ENCODE measurements at regions not wholly inside any gene's neighbourhood (a gene's known extent, or its start where the extent isn't known, plus 50 kb on each side); places are given as distances from the start of the nearest gene placed in this dataset.

DNA sequence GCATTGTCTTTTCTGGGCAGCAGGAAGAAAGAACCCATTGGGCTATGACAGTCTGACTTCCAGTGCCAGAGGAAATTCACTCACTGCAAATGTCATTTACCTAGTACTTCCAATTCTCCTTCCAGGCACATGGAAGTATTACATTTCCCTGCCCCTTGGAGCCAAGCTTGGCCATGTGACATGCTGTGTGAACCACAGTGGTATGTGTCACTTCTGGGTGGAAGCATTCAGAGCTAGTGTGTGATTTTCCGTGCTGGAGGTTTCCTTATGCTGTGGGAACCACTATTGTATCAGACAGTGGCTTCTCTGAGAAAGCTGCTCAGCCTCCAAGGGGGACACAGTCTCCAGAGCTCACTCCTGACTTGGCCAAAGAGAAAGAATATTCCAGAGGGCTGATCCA is 387.6 kb downstream of the CDC5L start:
- Histone ChIP-seq H3K79me2 (ENCODE audit: insufficient read depth, low read depth, low read length) (no peaks in the 10 kb centered on the region), H3K9me3 (ENCODE audit: low read length) (no peaks in the 10 kb centered on the region), H4K20me1 (ENCODE audit: insufficient read depth, low read length) (no peaks in the 10 kb centered on the region), H2AFZ (ENCODE audit: low read length) (no peak overlapping the region), H3K27ac (ENCODE audit: low read depth, low read length, poor library complexity, severe bottlenecking) (no peak overlapping the region), H3K4me1 (ENCODE audit: insufficient read depth, low read length, poor library complexity, severe bottlenecking) (no peaks in the 10 kb centered on the region), H3K9me2 (ENCODE audit: insufficient read depth, low read length) (no peaks in the 10 kb centered on the region), H3K4me2 (ENCODE audit: low read length) (no peak overlapping the region), H3K4me3 (ENCODE audit: low read depth, low read length, poor library complexity, severe bottlenecking) (no peak overlapping the region), H3K36me3 (ENCODE audit: insufficient read depth, low read length) (no peaks in the 10 kb centered on the region)
- POLR2A ChIA-PET, result no interaction called here
- TF ChIP-seq EZH2phosphoT487 (IDR thresholded peaks at IDR 0.05; ENCODE audit: borderline replicate concordance, low read depth, low read length), result no peak
- TF ChIP-seq, protein P1, sequence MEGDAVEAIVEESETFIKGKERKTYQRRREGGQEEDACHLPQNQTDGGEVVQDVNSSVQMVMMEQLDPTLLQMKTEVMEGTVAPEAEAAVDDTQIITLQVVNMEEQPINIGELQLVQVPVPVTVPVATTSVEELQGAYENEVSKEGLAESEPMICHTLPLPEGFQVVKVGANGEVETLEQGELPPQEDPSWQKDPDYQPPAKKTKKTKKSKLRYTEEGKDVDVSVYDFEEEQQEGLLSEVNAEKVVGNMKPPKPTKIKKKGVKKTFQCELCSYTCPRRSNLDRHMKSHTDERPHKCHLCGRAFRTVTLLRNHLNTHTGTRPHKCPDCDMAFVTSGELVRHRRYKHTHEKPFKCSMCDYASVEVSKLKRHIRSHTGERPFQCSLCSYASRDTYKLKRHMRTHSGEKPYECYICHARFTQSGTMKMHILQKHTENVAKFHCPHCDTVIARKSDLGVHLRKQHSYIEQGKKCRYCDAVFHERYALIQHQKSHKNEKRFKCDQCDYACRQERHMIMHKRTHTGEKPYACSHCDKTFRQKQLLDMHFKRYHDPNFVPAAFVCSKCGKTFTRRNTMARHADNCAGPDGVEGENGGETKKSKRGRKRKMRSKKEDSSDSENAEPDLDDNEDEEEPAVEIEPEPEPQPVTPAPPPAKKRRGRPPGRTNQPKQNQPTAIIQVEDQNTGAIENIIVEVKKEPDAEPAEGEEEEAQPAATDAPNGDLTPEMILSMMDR (conservative IDR thresholded peaks at IDR 0.05; ENCODE audit: low read length), result no peak
- CTCF ChIA-PET (ENCODE audit: unreplicated experiment), result no interaction called here
- BruUV-seq (replicated peaks), result no TSS peak
- no peak for DNase-seq (ENCODE audit: low spot score)
- intact Hi-C loops (cut with micrococcal nuclease; ENCODE audit: unreplicated experiment), result no loop called here

DNA sequence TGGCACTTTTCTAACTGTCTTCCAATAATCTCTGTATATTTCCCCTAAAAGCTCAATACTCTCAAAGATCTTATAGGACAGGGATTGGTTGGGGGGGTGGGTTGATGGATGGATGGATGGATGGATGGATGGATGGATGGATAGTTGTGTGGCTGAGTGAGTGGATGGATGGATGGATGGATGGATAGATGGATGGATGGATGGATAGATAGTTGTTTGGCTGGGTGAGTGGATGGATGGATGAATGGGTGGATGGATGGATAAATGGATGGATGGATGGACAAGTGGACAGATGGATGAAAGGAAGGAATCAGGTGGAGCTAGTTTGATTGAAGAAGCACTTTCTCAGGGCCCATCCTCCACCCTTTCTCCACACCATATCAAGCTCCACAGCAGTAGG is 388.8 kb downstream of the CDC5L start:
- Histone ChIP-seq H3K27ac (ENCODE audit: low read depth, low read length, poor library complexity, severe bottlenecking) (no peak overlapping the region), H2AFZ (ENCODE audit: low read length) (no peak overlapping the region), H3K4me3 (ENCODE audit: low read depth, low read length, poor library complexity, severe bottlenecking) (no peak overlapping the region), H3K4me1 (ENCODE audit: insufficient read depth, low read length, poor library complexity, severe bottlenecking) (no peaks in the 10 kb centered on the region), H3K9me2 (ENCODE audit: insufficient read depth, low read length) (no peaks in the 10 kb centered on the region), H4K20me1 (ENCODE audit: insufficient read depth, low read length) (no peaks in the 10 kb centered on the region), H3K36me3 (ENCODE audit: insufficient read depth, low read length) (no peaks in the 10 kb centered on the region), H3K79me2 (ENCODE audit: insufficient read depth, low read depth, low read length) (no peaks in the 10 kb centered on the region), H3K4me2 (ENCODE audit: low read length) (no peak overlapping the region), H3K9me3 (ENCODE audit: low read length) (no peaks in the 10 kb centered on the region)
- no peak for DNase-seq (ENCODE audit: low spot score)
- BruUV-seq (replicated peaks), result no TSS peak
- intact Hi-C loops (cut with micrococcal nuclease; ENCODE audit: unreplicated experiment), result no loop called here
- POLR2A ChIA-PET, result interaction anchor here (0.7 kb wide), 1 partner anchor 116 kb away, joined by 3 read pairs; no protein-coding TSS in a partner anchor
- TF ChIP-seq, protein P1 (conservative IDR thresholded peaks at IDR 0.05; ENCODE audit: low read length), result no peak
- TF ChIP-seq EZH2phosphoT487 (IDR thresholded peaks at IDR 0.05; ENCODE audit: borderline replicate concordance, low read depth, low read length), result no peak
- CTCF ChIA-PET (ENCODE audit: unreplicated experiment), result no interaction called here

DNA sequence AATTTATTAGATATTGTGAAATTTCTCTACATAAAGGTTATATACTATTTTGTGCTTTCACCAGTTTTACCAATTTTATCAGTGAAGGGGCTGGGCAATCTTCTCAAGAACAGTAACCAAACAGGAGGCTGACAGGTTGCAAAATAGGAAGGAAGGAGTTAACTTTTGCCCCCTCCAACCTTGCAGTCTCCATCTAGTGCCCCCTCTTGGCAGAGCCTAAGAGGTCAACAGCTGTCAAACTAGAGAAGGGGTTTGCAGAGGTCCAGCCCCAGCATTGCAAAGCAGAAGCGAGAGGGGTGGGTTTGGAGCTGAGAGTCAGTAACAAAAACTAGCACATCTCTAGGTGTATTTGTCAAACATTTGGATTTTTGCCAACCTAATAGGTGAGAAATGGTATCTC is 391.0 kb downstream of the CDC5L start:
- Histone ChIP-seq H3K4me3 (ENCODE audit: low read depth, low read length, poor library complexity, severe bottlenecking) (no peak overlapping the region), H3K9me3 (ENCODE audit: low read length) (no peaks in the 10 kb centered on the region), H3K36me3 (ENCODE audit: insufficient read depth, low read length) (no peaks in the 10 kb centered on the region), H4K20me1 (ENCODE audit: insufficient read depth, low read length) (no peaks in the 10 kb centered on the region), H3K27ac (ENCODE audit: low read depth, low read length, poor library complexity, severe bottlenecking) (no peak overlapping the region), H3K9me2 (ENCODE audit: insufficient read depth, low read length) (no peaks in the 10 kb centered on the region), H2AFZ (ENCODE audit: low read length) (no peak overlapping the region), H3K79me2 (ENCODE audit: insufficient read depth, low read depth, low read length) (no peaks in the 10 kb centered on the region), H3K4me1 (ENCODE audit: insufficient read depth, low read length, poor library complexity, severe bottlenecking) (no peaks in the 10 kb centered on the region), H3K4me2 (ENCODE audit: low read length) (no peak overlapping the region)
- intact Hi-C loops (cut with micrococcal nuclease; ENCODE audit: unreplicated experiment), result no loop called here
- no TSS peak for BruUV-seq (replicated peaks)
- TF ChIP-seq EZH2phosphoT487 (IDR thresholded peaks at IDR 0.05; ENCODE audit: borderline replicate concordance, low read depth, low read length), result no peak
- TF ChIP-seq, protein P1 (conservative IDR thresholded peaks at IDR 0.05; ENCODE audit: low read length), result no peak
- no peak for DNase-seq (ENCODE audit: low spot score)
- ChIA-PET POLR2A (no interaction called here), CTCF (ENCODE audit: unreplicated experiment) (no interaction called here)
